CD8-positive, alpha-beta memory T cell (primary cell): ENCODE measurements at regions not wholly inside any gene's neighbourhood (a gene's known extent, or its start where the extent isn't known, plus 50 kb on each side); places are given as distances from the start of the nearest gene placed in this dataset.

Source experiments
- CTCF ChIA-PET: fragments of 350-600 bp; sonication (Branson Sonifier 250); formaldehyde crosslinking; loops from one replicate; lab custom pipeline; 2021; ENCODE audit warnings: antibody characterized with exemption; lab: Charles Lee
- POLR2A ChIA-PET: fragments of 350-600 bp; sonication (Branson Sonifier 250); formaldehyde crosslinking; loops from one replicate; lab custom pipeline; 2021; ENCODE audit warnings: antibody characterized with exemption; lab: Charles Lee
- DNase-seq, 5 donors: peaks; one replicate each; pipeline versions ENCODE4 v3.0.0 to v3.0.0-alpha.2; 2020 to 2022; ENCODE audit warnings: mixed read lengths in 1 of 5
- H3K27ac ChIP-seq: one replicate; pipeline ENCODE4 v1.7.0; 2013; ENCODE audit warnings: low read depth, mild to moderate bottlenecking, low read length, moderate library complexity
- H3K27me3 ChIP-seq: 2 replicates; pipeline ENCODE4 v1.7.0; 2013; ENCODE audit warnings: low read length, mild to moderate bottlenecking; ENCODE audit not compliant: insufficient read depth, poor library complexity, severe bottlenecking
- H3K36me3 ChIP-seq: 2 replicates; pipeline ENCODE4 v1.7.0; 2013; ENCODE audit warnings: mild to moderate bottlenecking, low read length, moderate library complexity; ENCODE audit not compliant: insufficient read depth
- H3K4me1 ChIP-seq: 2 replicates; pipeline ENCODE4 v1.7.0; 2013; ENCODE audit warnings: mild to moderate bottlenecking, low read length, moderate library complexity; ENCODE audit not compliant: insufficient read depth
- H3K4me3 ChIP-seq: 2 replicates; pipeline ENCODE4 v1.7.0; 2013; ENCODE audit warnings: mild to moderate bottlenecking, low read length
- H3K9me3 ChIP-seq: 2 replicates; pipeline ENCODE4 v1.7.0; 2013; ENCODE audit warnings: mild to moderate bottlenecking, low read length
- H3K27ac Mint-ChIP-seq, 8 donors: one replicate each; pipeline ENCODE4 v1.8.0; 2020 to 2021; ENCODE audit warnings: mixed read lengths in 8 of 8, mild to moderate bottlenecking in 6 of 8, inconsistent platforms in 3 of 8, moderate library complexity in 3 of 8
- H3K27me3 Mint-ChIP-seq, 2 donors: one replicate each; pipeline ENCODE4 v1.8.0; 2020 to 2021; ENCODE audit warnings: mixed read lengths in 2 of 2, mild to moderate bottlenecking in 1 of 2, moderate library complexity in 1 of 2
- H3K36me3 Mint-ChIP-seq, 3 donors: one replicate each; pipeline ENCODE4 v1.8.0; 2020 to 2021; ENCODE audit warnings: mixed read lengths in 3 of 3, inconsistent platforms in 1 of 3, mild to moderate bottlenecking in 1 of 3
- H3K4me1 Mint-ChIP-seq, 3 donors: one replicate each; pipeline ENCODE4 v1.8.0; 2020 to 2021; ENCODE audit warnings: mixed read lengths in 3 of 3, inconsistent platforms in 1 of 3, mild to moderate bottlenecking in 1 of 3
- H3K4me3 Mint-ChIP-seq, 7 donors: one replicate each; pipeline ENCODE4 v1.8.0; 2020 to 2021; ENCODE audit warnings: mixed read lengths in 7 of 7, mild to moderate bottlenecking in 6 of 7, moderate library complexity in 4 of 7, inconsistent platforms in 2 of 7
- H3K9me3 Mint-ChIP-seq, 5 donors: one replicate each; pipeline ENCODE4 v1.8.0; 2020 to 2022; ENCODE audit warnings: mixed read lengths in 5 of 5, mild to moderate bottlenecking in 3 of 5, moderate library complexity in 2 of 5, inconsistent platforms in 1 of 5

- Mint-ChIP-seq H3K36me3 (no peaks in the 10 kb centered on the region), H3K9me3 (no peaks in the 10 kb centered on the region), H3K4me1 (peaks cover 0 to 3% (median 0%) of the 10 kb centered on the region in 3 donors), H3K27ac (no peak overlapping the region), H3K27me3 (peaks cover 3 to 9% of the 10 kb centered on the region in 2 donors), H3K4me3 (no peak overlapping the region)
- no peak for DNase-seq
- ChIA-PET CTCF (no interaction called here), POLR2A (no interaction called here)
- no peak overlapping the region for H3K4me3 ChIP-seq
- H3K27ac ChIP-seq = no peak overlapping the region
- no peaks in the 10 kb centered on the region for H3K9me3 ChIP-seq
- no peaks in the 10 kb centered on the region for H3K36me3 ChIP-seq
- H3K27me3 ChIP-seq = no peaks in the 10 kb centered on the region
- no peaks in the 10 kb centered on the region for H3K4me1 ChIP-seq
These were observed 71.1 kb upstream of the MAP4K3 start for GRCh38 chr2:39508198-39508597.

GRCh38 chr2:39510140-39510539 lies 73.1 kb upstream of the MAP4K3 start:
- Mint-ChIP-seq H3K36me3 (no peaks in the 10 kb centered on the region), H3K27ac (no peak overlapping the region), H3K4me3 (no peak overlapping the region), H3K9me3 (no peaks in the 10 kb centered on the region), H3K4me1 (peaks cover 2 to 9% (median 4%) of the 10 kb centered on the region in 3 donors), H3K27me3 (peaks cover 3 to 4% of the 10 kb centered on the region in 2 donors)
- no peaks in the 10 kb centered on the region for H3K36me3 ChIP-seq
- no peaks in the 10 kb centered on the region for H3K27me3 ChIP-seq
- no peaks in the 10 kb centered on the region for H3K4me1 ChIP-seq
- no peak overlapping the region for H3K4me3 ChIP-seq
- ChIA-PET CTCF (no interaction called here), POLR2A (no interaction called here)
- no peaks in the 10 kb centered on the region for H3K9me3 ChIP-seq
- H3K27ac ChIP-seq = no peak overlapping the region
- DNase-seq = no peak

GRCh38 chr2:39511219-39511604 lies 74.1 kb upstream of the MAP4K3 start:
- no peak overlapping the region for H3K4me3 ChIP-seq
- no peak overlapping the region for H3K27ac Mint-ChIP-seq
- POLR2A ChIA-PET = no interaction called here
- no peaks in the 10 kb centered on the region for H3K9me3 Mint-ChIP-seq
- peaks cover 0 to 4% of the 10 kb centered on the region in 2 donors for H3K27me3 Mint-ChIP-seq
- DNase-seq = no peak
- peak overlapping the region; percentile 76 for H3K27ac ChIP-seq
- H3K36me3 Mint-ChIP-seq = no peaks in the 10 kb centered on the region
- CTCF ChIA-PET = no interaction called here
- no peaks in the 10 kb centered on the region for H3K4me1 ChIP-seq
- H3K36me3 ChIP-seq = no peaks in the 10 kb centered on the region
- peaks cover 2 to 9% (median 4%) of the 10 kb centered on the region in 3 donors for H3K4me1 Mint-ChIP-seq
- no peaks in the 10 kb centered on the region for H3K27me3 ChIP-seq
- no peaks in the 10 kb centered on the region for H3K9me3 ChIP-seq
- no peak overlapping the region for H3K4me3 Mint-ChIP-seq

- DNase-seq = no peak
- Histone ChIP-seq H3K27ac (peak overlapping the region; percentile 76), H3K27me3 (no peaks in the 10 kb centered on the region), H3K9me3 (no peaks in the 10 kb centered on the region), H3K4me3 (no peak overlapping the region), H3K36me3 (no peaks in the 10 kb centered on the region), H3K4me1 (no peaks in the 10 kb centered on the region)
- Mint-ChIP-seq H3K9me3 (no peaks in the 10 kb centered on the region), H3K36me3 (no peaks in the 10 kb centered on the region), H3K4me1 (peaks cover 2 to 9% (median 4%) of the 10 kb centered on the region in 3 donors), H3K4me3 (no peak overlapping the region), H3K27ac (no peak overlapping the region), H3K27me3 (peaks cover 0 to under 1% of the 10 kb centered on the region in 2 donors)
- CTCF ChIA-PET = no interaction called here
- POLR2A ChIA-PET = no interaction called here
These were observed 74.7 kb upstream of the MAP4K3 start for GRCh38 chr2:39511605-39512433.

- Histone ChIP-seq H3K9me3 (no peaks in the 10 kb centered on the region), H3K27me3 (no peaks in the 10 kb centered on the region), H3K4me1 (no peaks in the 10 kb centered on the region), H3K27ac (peak overlapping the region; percentile 55), H3K4me3 (no peak overlapping the region), H3K36me3 (no peaks in the 10 kb centered on the region)
- H3K27ac Mint-ChIP-seq = no peak overlapping the region
- H3K4me1 Mint-ChIP-seq = peaks cover 2 to 9% (median 4%) of the 10 kb centered on the region in 3 donors
- no peaks in the 10 kb centered on the region for H3K36me3 Mint-ChIP-seq
- DNase-seq = no peak
- H3K4me3 Mint-ChIP-seq = no peak overlapping the region
- no peaks in the 10 kb centered on the region for H3K9me3 Mint-ChIP-seq
- ChIA-PET POLR2A (no interaction called here), CTCF (no interaction called here)
- no peaks in the 10 kb centered on the region for H3K27me3 Mint-ChIP-seq
These were observed 75.4 kb upstream of the MAP4K3 start for GRCh38 chr2:39512434-39512935.

- Histone ChIP-seq H3K36me3 (no peaks in the 10 kb centered on the region), H3K9me3 (no peaks in the 10 kb centered on the region), H3K4me3 (no peak overlapping the region), H3K4me1 (no peaks in the 10 kb centered on the region), H3K27me3 (no peaks in the 10 kb centered on the region), H3K27ac (peak overlapping the region; percentile 55)
- Mint-ChIP-seq H3K27me3 (no peaks in the 10 kb centered on the region), H3K4me3 (no peak overlapping the region), H3K4me1 (peaks cover 2 to 9% (median 4%) of the 10 kb centered on the region in 3 donors), H3K27ac (no peak overlapping the region), H3K36me3 (peaks cover 0 to 3% (median under 1%) of the 10 kb centered on the region in 3 donors), H3K9me3 (no peaks in the 10 kb centered on the region)
- POLR2A ChIA-PET = no interaction called here
- DNase-seq = no peak
- CTCF ChIA-PET = no interaction called here
These were observed 75.9 kb upstream of the MAP4K3 start for GRCh38 chr2:39512941-39513340.

- H3K4me1 Mint-ChIP-seq = peaks cover 2 to 9% (median 4%) of the 10 kb centered on the region in 3 donors
- H3K4me3 Mint-ChIP-seq = no peak overlapping the region
- Histone ChIP-seq H3K27me3 (no peaks in the 10 kb centered on the region), H3K36me3 (no peaks in the 10 kb centered on the region), H3K4me1 (no peaks in the 10 kb centered on the region), H3K9me3 (no peaks in the 10 kb centered on the region), H3K27ac (no peak overlapping the region), H3K4me3 (no peak overlapping the region)
- H3K27ac Mint-ChIP-seq = peak overlapping the region in 2 of 8 donors; percentile 3 to 23
- peaks cover 0 to 8% (median 2%) of the 10 kb centered on the region in 3 donors for H3K36me3 Mint-ChIP-seq
- H3K27me3 Mint-ChIP-seq = no peaks in the 10 kb centered on the region
- no peaks in the 10 kb centered on the region for H3K9me3 Mint-ChIP-seq
- CTCF ChIA-PET = no interaction called here
- POLR2A ChIA-PET = no interaction called here
- no peak for DNase-seq
These were observed 76.6 kb upstream of the MAP4K3 start for GRCh38 chr2:39513641-39514094.

- no peaks in the 10 kb centered on the region for H3K9me3 Mint-ChIP-seq
- H3K9me3 ChIP-seq = no peaks in the 10 kb centered on the region
- H3K4me1 ChIP-seq = no peaks in the 10 kb centered on the region
- H3K27ac ChIP-seq = no peak overlapping the region
- H3K27me3 ChIP-seq = no peaks in the 10 kb centered on the region
- CTCF ChIA-PET = no interaction called here
- POLR2A ChIA-PET = no interaction called here
- no peak overlapping the region for H3K4me3 Mint-ChIP-seq
- H3K36me3 ChIP-seq = no peaks in the 10 kb centered on the region
- peaks cover 2 to 9% (median 4%) of the 10 kb centered on the region in 3 donors for H3K4me1 Mint-ChIP-seq
- no peak for DNase-seq
- H3K27me3 Mint-ChIP-seq = no peaks in the 10 kb centered on the region
- H3K4me3 ChIP-seq = no peak overlapping the region
- H3K27ac Mint-ChIP-seq = peak overlapping the region in 1 of 8 donors; percentile 18
- peaks cover 0 to 12% (median 2%) of the 10 kb centered on the region in 3 donors for H3K36me3 Mint-ChIP-seq
These were observed 77.7 kb upstream of the MAP4K3 start for GRCh38 chr2:39514825-39515224.
